PC-3 (cell line): ENCODE measurements at regions not wholly inside any gene's neighbourhood (a gene's known extent, or its start where the extent isn't known, plus 50 kb on each side); places are given as distances from the start of the nearest gene placed in this dataset.

Source experiments
- ATAC-seq: fragments of 200-7000 bp; cut with Tn5 transposase; 2 replicates; pipeline ENCODE4 v1.9.1; 2020; ENCODE audit warnings: mild to moderate bottlenecking, moderate library complexity
- BruUV-seq: library from RNA; stranded (reverse); fragments of 400-500 nt; replicated peaks from 2 replicates; lab custom pipeline; 2021; lab: Mats Ljungman, UMichigan
- CTCF ChIA-PET: fragments of 300-600 bp; sonication (Branson Sonifier 250); formaldehyde crosslinking; loops from one replicate; lab custom pipeline; 2022; ENCODE audit warnings: antibody characterized with exemption; lab: Charles Lee
- POLR2A ChIA-PET: fragments of 300-600 bp; sonication (Branson Sonifier 250); formaldehyde crosslinking; loops from one replicate; lab custom pipeline; 2022; ENCODE audit warnings: antibody characterized with exemption; ENCODE audit not compliant: unreplicated experiment; lab: Charles Lee
- DNase-seq: peaks from one replicate; pipeline ENCODE4 v3.0.0-alpha.2; 2015
- H2AFZ ChIP-seq: fragments of 300-600 bp; sonication (generic); 2 replicates; pipeline ENCODE4 v1.6.0; 2016; ENCODE audit warnings: antibody characterized with exemption, low read length
- H3F3A ChIP-seq: fragments of 300-600 bp; sonication (generic); one replicate; pipeline ENCODE4 v1.6.0; 2017; ENCODE audit warnings: antibody characterized with exemption, low read length, control low read depth, mild to moderate bottlenecking; ENCODE audit not compliant: unreplicated experiment
- H3K27ac ChIP-seq: fragments of 300-600 bp; sonication (generic); 2 replicates; pipeline ENCODE4 v1.5.1; 2016; ENCODE audit warnings: mild to moderate bottlenecking, low read length
- H3K27me3 ChIP-seq: fragments of 300-600 bp; sonication (generic); 2 replicates; pipeline ENCODE4 v1.6.1; 2016; ENCODE audit warnings: low read length, mixed read lengths
- H3K36me3 ChIP-seq: fragments of 300-600 bp; sonication (generic); 2 replicates; pipeline ENCODE4 v1.6.1; 2016; ENCODE audit warnings: low read depth, mixed run types, low read length, mixed read lengths
- H3K4me1 ChIP-seq: fragments of 300-600 bp; sonication (generic); 2 replicates; pipeline ENCODE4 v1.5.1; 2016; ENCODE audit warnings: low read length; ENCODE audit not compliant: insufficient read depth
- H3K4me2 ChIP-seq: fragments of 300-600 bp; sonication (generic); 2 replicates; pipeline ENCODE4 v1.6.0; 2016; ENCODE audit warnings: low read length
- H3K4me3 ChIP-seq: fragments of 300-600 bp; sonication (generic); 2 replicates; pipeline ENCODE4 v1.5.1; 2016; ENCODE audit warnings: mild to moderate bottlenecking, low read length, mixed read lengths
- H3K79me2 ChIP-seq: fragments of 300-600 bp; sonication (generic); 2 replicates; pipeline ENCODE4 v1.6.1; 2017; ENCODE audit warnings: low read length, mixed read lengths
- H3K9ac ChIP-seq: fragments of 300-600 bp; sonication (generic); 2 replicates; pipeline ENCODE4 v1.6.0; 2016; ENCODE audit warnings: mild to moderate bottlenecking, low read length
- H3K9me2 ChIP-seq: fragments of 300-600 bp; sonication (generic); replicated peaks from 2 replicates; pipeline ENCODE4 v1.6.1; 2016; ENCODE audit warnings: mixed run types, low read length, mixed read lengths
- H3K9me3 ChIP-seq: fragments of 300-600 bp; sonication (generic); 2 replicates; pipeline ENCODE4 v1.6.1; 2016; ENCODE audit warnings: low read length, mixed read lengths
- H4K20me1 ChIP-seq: fragments of 300-600 bp; sonication (generic); 2 replicates; pipeline ENCODE4 v1.6.1; 2016; ENCODE audit warnings: low read length, mixed read lengths
- EZH2 ChIP-seq: fragments of 300-600 bp; sonication (generic); IDR thresholded peaks from one replicate; pipeline ENCODE4 v1.6.1; 2017; ENCODE audit warnings: antibody characterized with exemption, mild to moderate bottlenecking, low read length; ENCODE audit not compliant: unreplicated experiment
- EZH2phosphoT487 ChIP-seq: fragments of 300-600 bp; sonication (generic); IDR thresholded peaks from 2 replicates; pipeline ENCODE4 v1.6.1; 2018; ENCODE audit warnings: mild to moderate bottlenecking, antibody characterized with exemption, low read length, borderline replicate concordance
- intact Hi-C: fragments of 100-400 bp; cut with micrococcal nuclease; formaldehyde crosslinking; loops from 2 replicates; pipeline ENCODE4 v1.9.0; 2023
- TF ChIP-seq, protein P1 (sequence below): fragments of 300-600 bp; sonication (generic); conservative IDR thresholded peaks from 2 replicates; pipeline ENCODE4 v1.5.1; 2017; ENCODE audit warnings: antibody characterized with exemption, low read depth, mild to moderate bottlenecking, low read length

DNA sequence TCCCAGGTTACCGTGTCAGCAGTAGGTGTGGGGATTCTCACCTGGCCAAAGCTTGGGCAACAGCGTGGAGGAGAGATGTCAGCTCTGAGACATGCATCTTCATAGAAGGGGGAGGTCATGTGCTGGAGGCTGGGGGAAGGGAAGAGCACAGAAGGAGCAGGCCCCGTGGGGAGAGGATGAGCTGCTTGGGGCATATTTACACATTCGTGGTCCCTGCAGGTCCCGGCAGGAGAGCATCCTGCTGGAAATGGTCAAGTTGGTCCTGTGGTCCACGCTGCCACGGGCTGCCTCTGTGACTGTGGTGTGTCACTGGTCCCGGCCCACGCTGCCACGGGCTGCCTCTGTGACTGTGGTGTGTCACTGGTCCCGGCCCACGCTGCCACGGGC is 195.1 kb upstream of the TWIST2 start:
- ChIA-PET CTCF (no interaction called here), POLR2A (no interaction called here)
- no peak for DNase-seq
- Histone ChIP-seq H3K4me1 (peaks cover 8% of the 10 kb centered on the region; the same call in 1 of the 2 replicates), H3K4me3 (no peak overlapping the region), H3K9ac (no peak overlapping the region), H4K20me1 (no peaks in the 10 kb centered on the region), H3F3A (no peaks in the 10 kb centered on the region), H3K27ac (no peak overlapping the region), H2AFZ (no peak overlapping the region), H3K9me3 (no peaks in the 10 kb centered on the region), H3K79me2 (no peaks in the 10 kb centered on the region), H3K27me3 (no peaks in the 10 kb centered on the region), H3K4me2 (no peak overlapping the region), H3K9me2 (no peaks in the 10 kb centered on the region), H3K36me3 (no peaks in the 10 kb centered on the region)
- TF ChIP-seq, protein P1, sequence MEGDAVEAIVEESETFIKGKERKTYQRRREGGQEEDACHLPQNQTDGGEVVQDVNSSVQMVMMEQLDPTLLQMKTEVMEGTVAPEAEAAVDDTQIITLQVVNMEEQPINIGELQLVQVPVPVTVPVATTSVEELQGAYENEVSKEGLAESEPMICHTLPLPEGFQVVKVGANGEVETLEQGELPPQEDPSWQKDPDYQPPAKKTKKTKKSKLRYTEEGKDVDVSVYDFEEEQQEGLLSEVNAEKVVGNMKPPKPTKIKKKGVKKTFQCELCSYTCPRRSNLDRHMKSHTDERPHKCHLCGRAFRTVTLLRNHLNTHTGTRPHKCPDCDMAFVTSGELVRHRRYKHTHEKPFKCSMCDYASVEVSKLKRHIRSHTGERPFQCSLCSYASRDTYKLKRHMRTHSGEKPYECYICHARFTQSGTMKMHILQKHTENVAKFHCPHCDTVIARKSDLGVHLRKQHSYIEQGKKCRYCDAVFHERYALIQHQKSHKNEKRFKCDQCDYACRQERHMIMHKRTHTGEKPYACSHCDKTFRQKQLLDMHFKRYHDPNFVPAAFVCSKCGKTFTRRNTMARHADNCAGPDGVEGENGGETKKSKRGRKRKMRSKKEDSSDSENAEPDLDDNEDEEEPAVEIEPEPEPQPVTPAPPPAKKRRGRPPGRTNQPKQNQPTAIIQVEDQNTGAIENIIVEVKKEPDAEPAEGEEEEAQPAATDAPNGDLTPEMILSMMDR, result no peak
- TF ChIP-seq EZH2 (no peak), EZH2phosphoT487 (no peak)
- intact Hi-C loops, result no loop called here
- ATAC-seq, result no peak
- BruUV-seq, result no TSS peak

DNA sequence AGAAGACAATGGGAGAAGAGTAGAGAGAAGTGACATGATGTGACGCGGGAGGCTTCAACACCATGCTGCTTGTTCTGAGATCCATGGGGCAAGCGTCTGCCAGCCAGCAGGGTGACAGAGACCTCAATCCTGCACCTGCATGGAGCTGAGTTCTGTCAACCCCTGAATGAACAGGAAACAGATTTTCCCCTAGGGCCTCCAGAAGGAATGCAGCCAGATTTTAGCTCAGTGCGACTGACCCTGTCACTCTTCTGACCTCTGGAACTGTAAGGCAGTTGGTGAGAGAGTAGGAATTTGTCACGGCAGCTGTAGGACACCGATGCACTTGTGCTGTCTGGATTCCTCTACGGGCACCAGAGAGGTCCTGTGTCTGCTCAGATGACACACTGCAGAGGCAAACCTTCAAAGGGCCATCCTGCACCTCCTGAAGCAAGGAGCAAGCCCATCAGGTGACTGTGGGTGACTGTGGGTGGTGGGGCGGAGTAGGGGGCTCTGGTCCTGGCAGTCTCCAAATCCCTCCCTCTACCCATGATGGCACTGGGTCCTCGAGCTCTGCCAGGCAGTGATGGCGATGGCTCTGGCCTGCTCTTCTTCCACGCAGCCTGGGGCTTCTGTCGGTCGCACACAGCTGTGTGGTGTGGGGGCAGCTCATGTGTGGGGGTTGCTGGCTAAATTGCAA is 194.3 kb upstream of the TWIST2 start:
- H3K36me3 ChIP-seq, result no peaks in the 10 kb centered on the region
- H3K27ac ChIP-seq, result no peak overlapping the region
- TF ChIP-seq, protein P1, result no peak
- no peak for TF ChIP-seq EZH2
- TF ChIP-seq EZH2phosphoT487, result no peak
- peaks cover 8% of the 10 kb centered on the region; the same call in 1 of the 2 replicates for H3K4me1 ChIP-seq
- CTCF ChIA-PET, result no interaction called here
- H3K4me2 ChIP-seq, result no peak overlapping the region
- intact Hi-C loops, result no loop called here
- no peaks in the 10 kb centered on the region for H3K9me2 ChIP-seq
- ATAC-seq (no peak), DNase-seq (no peak)
- H2AFZ ChIP-seq, result no peak overlapping the region
- POLR2A ChIA-PET, result no interaction called here
- no peaks in the 10 kb centered on the region for H3F3A ChIP-seq
- H3K4me3 ChIP-seq, result no peak overlapping the region
- BruUV-seq, result no TSS peak
- no peaks in the 10 kb centered on the region for H3K79me2 ChIP-seq
- H4K20me1 ChIP-seq, result no peaks in the 10 kb centered on the region
- H3K27me3 ChIP-seq, result no peaks in the 10 kb centered on the region
- H3K9me3 ChIP-seq, result no peaks in the 10 kb centered on the region
- H3K9ac ChIP-seq, result no peak overlapping the region

DNA sequence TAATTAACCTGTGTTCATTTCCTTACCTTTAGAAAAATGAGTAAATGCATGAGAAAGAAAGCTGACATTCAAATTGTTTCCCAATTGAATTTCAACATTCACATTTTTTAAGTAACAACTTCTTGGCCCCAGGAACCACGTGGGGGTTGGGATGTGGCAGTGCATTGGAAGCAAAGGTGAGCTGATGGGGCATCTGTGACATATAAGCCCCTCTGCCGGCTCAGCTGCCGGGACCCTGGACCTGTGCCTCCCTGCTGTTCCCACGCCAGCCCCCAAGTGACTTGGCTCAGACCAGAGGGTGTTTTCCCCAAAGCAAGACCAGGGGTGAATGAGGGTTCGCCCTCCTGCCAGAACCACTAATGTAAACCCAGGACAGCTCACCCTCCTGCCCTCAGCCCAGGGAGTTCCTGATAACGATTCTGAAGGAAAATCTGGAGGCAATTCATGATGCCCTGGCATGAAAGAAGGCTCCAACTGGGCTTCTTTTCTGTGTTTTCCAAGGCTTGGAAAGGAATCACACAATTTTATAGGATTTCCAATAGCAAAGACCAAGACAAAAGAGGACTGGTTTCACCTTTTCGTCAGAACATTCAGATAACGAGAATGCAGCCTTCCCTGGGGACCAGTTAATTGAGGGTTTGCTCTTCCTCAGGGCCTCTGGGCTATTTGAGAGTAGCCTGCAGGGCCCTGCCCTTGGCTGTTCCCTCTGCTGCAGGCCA is 193.2 kb upstream of the TWIST2 start:
- no peak for DNase-seq
- POLR2A ChIA-PET, result no interaction called here
- no peak overlapping the region for H3K4me3 ChIP-seq
- no TSS peak for BruUV-seq
- no peaks in the 10 kb centered on the region for H4K20me1 ChIP-seq
- H3K9me3 ChIP-seq, result no peaks in the 10 kb centered on the region
- H3K36me3 ChIP-seq, result no peaks in the 10 kb centered on the region
- H3K27ac ChIP-seq, result no peak overlapping the region
- H3K27me3 ChIP-seq, result no peaks in the 10 kb centered on the region
- TF ChIP-seq EZH2phosphoT487 (no peak), EZH2 (no peak)
- TF ChIP-seq, protein P1, result no peak
- no peaks in the 10 kb centered on the region for H3F3A ChIP-seq
- CTCF ChIA-PET, result no interaction called here
- H3K9me2 ChIP-seq, result no peaks in the 10 kb centered on the region
- H2AFZ ChIP-seq, result no peak overlapping the region
- peaks cover under 1% of the 10 kb centered on the region; the same call in 1 of the 2 replicates for H3K4me1 ChIP-seq
- H3K9ac ChIP-seq, result no peak overlapping the region
- H3K79me2 ChIP-seq, result no peaks in the 10 kb centered on the region
- no peak overlapping the region for H3K4me2 ChIP-seq
- intact Hi-C loops, result no loop called here
- no peak for ATAC-seq
